CD1c-positive myeloid dendritic cell (primary cell): ENCODE measurements at regions not wholly inside any gene's neighbourhood (a gene's known extent, or its start where the extent isn't known, plus 50 kb on each side); places are given as distances from the start of the nearest gene placed in this dataset.

Source experiments
- DNase-seq: peaks from one replicate; pipeline ENCODE4 v3.0.0-alpha.2; 2016; ENCODE audit errors: extremely low spot score

DNA sequence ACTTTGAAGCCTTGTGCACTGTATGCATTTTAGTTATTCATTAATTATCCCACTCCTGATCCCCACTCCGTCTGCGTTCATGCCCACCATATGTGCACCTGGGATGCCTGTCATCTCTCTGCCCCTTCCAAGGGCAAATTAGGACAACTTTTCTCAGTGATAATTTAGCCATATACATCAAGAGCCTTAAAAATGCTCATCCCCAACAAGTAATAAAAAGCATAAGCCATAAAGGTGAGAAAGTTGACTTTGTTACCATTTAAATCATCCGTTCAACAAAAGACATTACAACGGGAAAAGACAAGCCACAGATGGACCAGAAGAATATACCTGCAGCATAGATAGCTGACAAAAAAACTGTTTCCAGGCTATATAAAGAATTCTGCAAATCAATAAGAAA is 131.4 kb upstream of the LINGO1 start:
- no peak for DNase-seq

DNA sequence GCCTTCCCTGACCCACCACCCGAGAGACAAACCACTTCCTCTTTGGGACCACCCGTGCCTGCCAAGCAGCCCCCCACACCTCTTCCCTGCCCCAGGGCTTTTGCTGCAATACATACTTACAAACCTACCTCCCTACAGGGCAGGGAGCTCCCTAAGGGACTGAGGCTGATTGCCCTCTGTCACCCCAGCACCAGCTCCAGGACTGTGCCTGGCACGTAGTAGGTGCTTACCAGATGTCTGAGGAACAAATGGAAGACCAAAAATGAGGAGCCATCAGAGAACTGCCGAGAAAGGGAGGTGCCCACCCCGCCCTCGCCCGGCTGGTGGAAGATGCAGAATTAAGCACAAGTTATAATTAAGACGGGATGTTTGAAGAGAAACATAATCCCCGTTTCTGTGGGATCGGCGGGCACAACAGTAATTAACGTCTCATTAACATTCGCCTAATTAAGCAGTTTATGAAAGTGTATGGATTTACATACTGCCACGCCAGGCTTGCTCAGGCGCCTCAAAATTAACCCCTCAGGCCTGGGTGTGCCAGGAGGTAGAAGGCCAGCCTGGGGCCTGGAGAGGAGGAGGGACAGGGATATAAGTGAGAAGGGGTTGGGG is 130.1 kb upstream of the LINGO1 start:
- no peak for DNase-seq

- DNase-seq = no peak
These were observed 127.3 kb upstream of the LINGO1 start for GRCh38 chr15:77759896-77760592.

GRCh38 chr15:77753939-77754338 is 121.2 kb upstream of the LINGO1 start:
- no peak for DNase-seq

DNA sequence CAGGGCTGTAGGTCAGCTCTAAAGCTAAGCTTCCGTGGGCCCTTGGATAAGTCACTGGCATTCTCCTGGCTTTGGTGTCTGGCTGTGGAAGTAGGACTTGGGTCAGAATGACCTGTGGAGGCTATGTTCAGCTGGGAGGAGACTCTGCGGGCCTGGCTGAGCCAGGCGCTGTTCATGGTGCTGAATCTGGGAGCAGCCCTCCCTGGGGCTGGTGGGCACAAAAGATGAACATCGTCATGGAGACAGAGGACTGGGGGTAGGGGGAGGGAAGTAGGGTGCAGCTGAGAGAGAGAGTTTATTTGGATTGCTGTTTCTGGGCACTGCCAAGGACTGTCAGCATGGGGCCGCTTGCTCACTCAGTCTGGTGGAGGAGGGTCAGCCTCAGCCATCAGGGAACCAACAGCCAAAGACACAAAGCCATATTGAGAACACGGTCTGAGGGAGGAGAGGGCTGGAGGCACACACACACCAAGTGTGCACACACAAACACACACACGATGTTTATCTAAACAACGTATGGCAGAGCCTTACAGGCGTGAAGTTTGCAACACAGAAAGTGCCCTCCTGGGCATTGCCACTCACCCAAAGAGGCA is 120.7 kb upstream of the LINGO1 start:
- no peak for DNase-seq

- no peak for DNase-seq
These were observed 117.4 kb upstream of the LINGO1 start for GRCh38 chr15:77749998-77750540.

GRCh38 chr15:77749236-77749997 is 116.7 kb upstream of the LINGO1 start:
- DNase-seq = no peak

GRCh38 chr15:77748078-77749064 is 115.7 kb upstream of the LINGO1 start:
- no peak for DNase-seq

DNA sequence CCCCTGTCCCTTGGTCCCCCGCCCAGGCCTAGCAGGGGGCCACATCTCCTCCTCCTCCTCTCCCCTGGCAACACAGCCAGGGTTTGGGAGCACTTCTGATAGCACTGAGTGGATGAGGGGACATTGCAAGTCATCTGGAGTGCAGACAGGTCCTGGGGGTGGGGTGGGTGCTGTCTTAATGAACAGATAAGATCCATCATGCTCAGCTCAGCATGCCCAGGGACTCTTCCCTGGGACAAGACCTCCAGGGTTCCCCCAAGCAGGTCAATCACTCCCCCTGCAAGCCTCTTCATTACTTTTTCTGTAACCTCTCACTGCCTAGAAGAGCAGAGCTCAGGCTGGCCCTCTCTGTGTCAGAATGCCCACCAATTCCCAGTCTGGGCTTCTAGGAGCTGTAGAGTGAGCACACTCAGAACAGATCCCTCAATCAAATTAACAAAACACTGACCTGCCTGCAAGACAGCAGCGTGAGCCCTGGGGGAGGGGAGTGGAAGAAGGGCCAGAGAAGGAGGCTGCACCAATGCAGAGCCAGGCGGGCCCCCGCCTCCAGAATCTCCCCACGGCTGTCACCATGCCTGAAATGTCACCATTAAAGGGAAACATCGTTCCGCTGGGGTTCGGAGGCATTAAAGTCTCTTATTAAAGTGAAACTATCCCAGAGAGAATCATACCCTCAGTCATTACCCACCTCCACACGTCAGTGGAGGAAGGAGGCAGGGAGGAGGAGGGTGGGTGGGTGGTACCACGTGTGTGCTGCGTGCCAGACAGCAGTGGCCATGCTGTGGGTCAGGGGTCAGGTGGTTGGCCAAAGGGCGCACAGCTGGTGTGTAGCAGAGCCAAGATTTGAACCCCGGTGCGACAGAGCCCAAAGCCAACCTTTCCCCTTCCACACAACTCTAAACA is 114.7 kb upstream of the LINGO1 start:
- DNase-seq = peak; percentile 4

- no peak for DNase-seq
These were observed 113.8 kb upstream of the LINGO1 start for GRCh38 chr15:77746254-77747174.

GRCh38 chr15:77744398-77744797 is 111.7 kb upstream of the LINGO1 start:
- DNase-seq = no peak

DNA sequence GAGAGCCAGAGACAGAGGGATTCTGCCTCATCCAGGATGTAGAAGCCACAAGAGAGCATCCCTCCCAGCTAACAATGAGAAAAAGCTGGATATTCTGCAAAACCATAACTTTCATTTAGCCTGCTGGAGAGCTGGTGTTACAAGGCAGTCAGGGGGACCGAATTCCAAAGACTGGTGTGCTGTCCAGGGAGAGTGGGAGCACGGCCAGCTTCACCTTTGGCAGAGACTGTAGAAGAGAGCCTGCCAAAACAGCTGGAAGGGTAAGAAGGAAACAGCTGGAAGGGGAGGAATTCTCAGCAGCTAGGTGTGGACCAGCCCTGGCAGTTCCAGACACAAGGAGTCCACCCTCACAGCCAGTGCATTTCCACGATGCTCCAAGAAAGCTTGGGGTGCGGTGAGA is 109.9 kb upstream of the LINGO1 start:
- no peak for DNase-seq

GRCh38 chr15:77742127-77742526 is 109.4 kb upstream of the LINGO1 start:
- no peak for DNase-seq

DNA sequence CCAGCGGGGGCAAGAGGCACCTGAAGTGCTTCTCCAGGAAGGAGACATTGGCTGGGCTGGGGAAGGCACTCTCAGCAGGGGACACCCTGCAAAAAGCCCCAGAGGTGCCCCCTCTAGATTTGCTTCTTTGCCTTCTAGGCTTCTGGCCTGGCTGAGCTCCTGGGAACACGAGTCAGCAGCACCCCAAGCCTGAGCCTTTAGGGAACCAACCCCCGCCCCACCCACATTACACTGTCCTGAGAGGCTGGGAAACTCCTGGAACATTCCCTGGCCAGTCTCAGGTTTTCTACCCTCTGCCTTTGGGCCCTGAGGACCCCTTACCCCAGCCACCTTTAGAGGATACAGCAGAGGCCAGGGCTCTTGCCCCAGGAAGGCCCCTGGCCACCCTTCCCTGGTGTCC is 108.4 kb upstream of the LINGO1 start:
- no peak for DNase-seq

DNA sequence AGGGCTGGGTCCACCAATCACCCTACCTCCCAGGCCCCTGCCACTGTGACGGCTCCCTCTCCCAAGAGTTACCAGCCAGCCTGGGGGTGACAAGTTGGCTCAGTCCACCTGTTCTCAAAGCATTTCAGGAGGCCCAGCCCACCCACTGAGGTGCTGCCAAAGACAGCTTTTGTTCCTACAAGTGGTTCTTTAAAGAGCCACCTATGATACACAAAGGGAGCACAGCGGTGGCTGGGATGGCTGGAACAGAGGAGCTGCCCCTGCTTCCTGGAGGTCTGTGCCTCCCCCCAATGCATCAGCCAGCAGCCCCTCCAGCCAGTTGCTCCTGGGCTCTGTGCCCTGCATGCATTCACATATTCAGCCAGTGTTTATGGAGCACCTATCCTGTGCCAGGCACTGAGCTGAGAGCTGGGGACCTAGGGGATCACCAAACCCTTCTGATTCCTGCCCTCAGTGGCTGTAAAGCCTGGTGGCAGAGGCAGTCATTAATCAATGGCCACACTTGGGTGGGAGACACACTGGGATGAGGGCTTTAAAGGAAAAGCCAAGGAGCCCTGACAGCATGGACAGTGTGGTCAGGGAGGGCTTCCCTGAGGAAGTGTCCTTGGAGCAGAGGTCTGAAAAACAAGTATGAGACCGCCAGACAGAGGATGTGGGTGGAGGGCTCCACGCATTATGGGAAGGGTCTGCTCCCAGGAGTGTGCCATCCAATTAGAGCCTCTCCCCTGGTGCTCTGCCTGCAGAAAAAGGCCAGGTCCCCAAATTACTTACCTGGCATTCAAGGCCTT is 107.1 kb upstream of the LINGO1 start:
- DNase-seq = no peak

- no peak for DNase-seq
These were observed 106.0 kb upstream of the LINGO1 start for GRCh38 chr15:77738441-77739302.

DNA sequence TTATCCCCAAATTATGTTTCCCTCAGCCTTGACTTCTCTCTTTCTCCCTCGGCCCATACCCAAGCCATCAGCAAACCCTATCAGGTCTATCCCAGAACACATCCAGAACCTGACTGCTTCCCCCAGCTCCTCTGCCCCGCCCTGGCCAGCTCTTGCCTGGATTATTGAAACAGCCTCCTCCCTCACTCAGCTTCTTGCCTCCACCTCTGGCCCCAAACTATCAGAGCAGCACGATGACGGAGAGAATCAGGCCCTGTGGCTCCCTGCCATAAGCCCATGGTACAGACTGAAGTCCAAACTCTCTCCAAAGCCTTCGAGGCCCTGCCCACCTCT is 105.3 kb upstream of the LINGO1 start:
- no peak for DNase-seq
